GM12878 (cell line): ENCODE measurements at regions not wholly inside any gene's neighbourhood (a gene's known extent, or its start where the extent isn't known, plus 50 kb on each side); places are given as distances from the start of the nearest gene placed in this dataset.

Experiments used
- ATAC-seq: fragments of 200-7000 bp; cut with Tn5 transposase; 3 replicates; pipeline ENCODE4 v1.9.1; 2020; ENCODE audit warnings: mild to moderate bottlenecking, moderate library complexity
- BruUV-seq: library from RNA; stranded (reverse); fragments of 400-500 nt; replicated peaks from 2 replicates; lab custom pipeline; 2021; lab: Mats Ljungman, UMichigan
- CTCF ChIA-PET: fragments of 300-600 bp; sonication (Branson Sonifier 250); formaldehyde crosslinking; extraction: SDS; loops from one replicate; lab custom pipeline; 2021; ENCODE audit warnings: inconsistent platforms; lab: Yijun Ruan, JAX
- POLR2A ChIA-PET: fragments of 350-600 bp; formaldehyde crosslinking; extraction: SDS; loops from one replicate; lab custom pipeline; 2021; ENCODE audit warnings: inconsistent platforms; lab: Charles Lee
- RAD21 ChIA-PET: fragments of 300-600 bp; sonication (Branson Sonifier 250); formaldehyde crosslinking; loops from one replicate; lab custom pipeline; 2023; ENCODE audit warnings: antibody characterized with exemption; ENCODE audit not compliant: unreplicated experiment; lab: Charles Lee
- SMC1A ChIA-PET: fragments of 300-600 bp; sonication (Branson Sonifier 250); formaldehyde crosslinking; loops from one replicate; lab custom pipeline; 2023; ENCODE audit not compliant: unreplicated experiment, uncharacterized antibody; lab: Charles Lee
- DNase-seq: peaks from one replicate; pipeline ENCODE4 v3.0.0-alpha.2; 2011; ENCODE audit warnings: low read depth, low spot score
- FAIRE-seq: peaks from 3 replicates; lab custom pipeline; 2011; peaks lifted over from hg19 to GRCh38; lab: Jason Lieb, UNC
- H2AFZ ChIP-seq: 2 replicates; pipeline ENCODE4 v1.6.0; 2011; ENCODE audit warnings: low read depth, low read length, control low read depth; ENCODE audit not compliant: control insufficient read depth
- H3K27ac ChIP-seq: 2 replicates; pipeline ENCODE4 v1.5.1; 2011; ENCODE audit warnings: control low read depth; ENCODE audit not compliant: control insufficient read depth, insufficient read depth
- H3K27me3 ChIP-seq, 2 experiments: replicated peaks in 1 of 2; 2 replicates each; pipeline versions ENCODE4 v1.6.0 to v1.6.1; 2011; ENCODE audit warnings: low read length in 1 of 2; ENCODE audit not compliant: control insufficient read depth in 2 of 2, insufficient read depth in 2 of 2
- H3K36me3 ChIP-seq, 2 experiments: 2 replicates each; pipeline ENCODE4 v1.5.1; 2011; ENCODE audit warnings: low read length in 1 of 2; ENCODE audit not compliant: control insufficient read depth in 2 of 2, insufficient read depth in 2 of 2
- H3K4me1 ChIP-seq: 2 replicates; pipeline ENCODE4 v1.6.1; 2011; ENCODE audit warnings: mild to moderate bottlenecking, low read length, moderate library complexity, mixed read lengths; ENCODE audit not compliant: control insufficient read depth, insufficient read depth
- H3K4me2 ChIP-seq: 2 replicates; pipeline ENCODE4 v1.6.0; 2011; ENCODE audit warnings: control low read depth; ENCODE audit not compliant: control insufficient read depth, insufficient read depth
- H3K4me3 ChIP-seq: fragments of 200-600 bp; sonication (generic); 2 replicates; pipeline ENCODE4 v1.5.1; 2016
- H3K79me2 ChIP-seq: 2 replicates; pipeline ENCODE4 v1.6.0; 2011; ENCODE audit warnings: low read length; ENCODE audit not compliant: control insufficient read depth, insufficient read depth
- H3K9ac ChIP-seq: 2 replicates; pipeline ENCODE4 v1.8.0; 2011; ENCODE audit warnings: low read length, control low read depth, mixed read lengths; ENCODE audit not compliant: control insufficient read depth, insufficient read depth
- H3K9me3 ChIP-seq: replicated peaks from 3 replicates; pipeline ENCODE4 v1.5.1; 2011; ENCODE audit warnings: mild to moderate bottlenecking, low read length; ENCODE audit not compliant: control insufficient read depth, insufficient read depth
- H4K20me1 ChIP-seq: 2 replicates; pipeline ENCODE4 v1.6.0; 2011; ENCODE audit not compliant: control insufficient read depth, insufficient read depth
- BMI1 ChIP-seq: fragments of 450-650 bp; IDR thresholded peaks from 2 replicates; pipeline ENCODE4 v1.6.1; 2016; ENCODE audit warnings: mild to moderate bottlenecking, moderate library complexity, borderline replicate concordance
- CBFB ChIP-seq: IDR thresholded peaks from 2 replicates; pipeline ENCODE4 v1.6.1; 2016; ENCODE audit warnings: antibody characterized with exemption, low read depth
- DPF2 ChIP-seq: fragments of 450-650 bp; IDR thresholded peaks from 2 replicates; pipeline ENCODE4 v1.6.1; 2017; ENCODE audit warnings: mild to moderate bottlenecking
- HCFC1 ChIP-seq: fragments of 150-350 bp; IDR thresholded peaks from 2 replicates; pipeline ENCODE4 v1.6.1; 2014; ENCODE audit warnings: low read length
- IKZF1 ChIP-seq: fragments of 450-650 bp; conservative IDR thresholded peaks from 2 replicates; pipeline ENCODE4 v1.6.1; 2017; ENCODE audit warnings: antibody characterized with exemption, mild to moderate bottlenecking
- LARP7 ChIP-seq: fragments of 450-650 bp; IDR thresholded peaks from 2 replicates; pipeline ENCODE4 v1.6.1; 2017; ENCODE audit warnings: mild to moderate bottlenecking
- MYC ChIP-seq: IDR thresholded peaks from 2 replicates; pipeline ENCODE4 v1.6.1; 2011; ENCODE audit warnings: mild to moderate bottlenecking, low read length, moderate library complexity, inconsistent platforms; ENCODE audit not compliant: insufficient read depth, insufficient replicate concordance, insufficient read length, severe bottlenecking
- POU2F2 ChIP-seq: IDR thresholded peaks from 3 replicates; pipeline ENCODE4 v1.6.1; 2011; ENCODE audit warnings: low read depth, mild to moderate bottlenecking, low read length, borderline replicate concordance
- RB1 ChIP-seq: fragments of 450-650 bp; formaldehyde crosslinking; IDR thresholded peaks from 2 replicates; pipeline ENCODE4 v1.6.1; 2017; ENCODE audit warnings: mild to moderate bottlenecking, borderline replicate concordance
- RFX5 ChIP-seq: IDR thresholded peaks from 2 replicates; pipeline ENCODE4 v1.6.1; 2011; ENCODE audit warnings: low read depth, low read length, improper control_type of control experiment
- RUNX3 ChIP-seq: IDR thresholded peaks from 2 replicates; pipeline ENCODE4 v1.6.1; 2012; ENCODE audit warnings: low read length, inconsistent platforms
- SMAD5 ChIP-seq: IDR thresholded peaks from 2 replicates; pipeline ENCODE4 v1.6.1; 2016; ENCODE audit warnings: antibody characterized with exemption, low read depth
- YBX1 ChIP-seq: fragments of 450-650 bp; IDR thresholded peaks from 2 replicates; pipeline ENCODE4 v1.6.1; 2016; ENCODE audit warnings: antibody characterized with exemption
- WGBS: methylation state at CpG from one replicate; pipeline ENCODE4 v1.1.6; 2016; ENCODE audit warnings: low lambda C conversion rate; ENCODE audit not compliant: insufficient replicate concordance, insufficient coverage; ENCODE audit errors: missing lambda C conversion rate; 5-methylcytosine and 5-hydroxymethylcytosine counted together
- in situ Hi-C: fragments of 300-500 bp; cut with MboI; formaldehyde crosslinking; loops from 9 replicates; pipeline ENCODE4 v1.14.3; 2018; ENCODE audit warnings: mixed read lengths
- intact Hi-C: fragments of 100-400 bp; cut with micrococcal nuclease; formaldehyde crosslinking; loops from one replicate; pipeline ENCODE4 v1.14.2; 2022; ENCODE audit not compliant: unreplicated experiment
- TF ChIP-seq, protein P1 (sequence below): fragments of 450-650 bp; IDR thresholded peaks from 2 replicates; pipeline ENCODE4 v1.6.1; 2017; ENCODE audit warnings: mild to moderate bottlenecking, low read depth, inconsistent platforms; ENCODE audit not compliant: poor library complexity, severe bottlenecking

DNA sequence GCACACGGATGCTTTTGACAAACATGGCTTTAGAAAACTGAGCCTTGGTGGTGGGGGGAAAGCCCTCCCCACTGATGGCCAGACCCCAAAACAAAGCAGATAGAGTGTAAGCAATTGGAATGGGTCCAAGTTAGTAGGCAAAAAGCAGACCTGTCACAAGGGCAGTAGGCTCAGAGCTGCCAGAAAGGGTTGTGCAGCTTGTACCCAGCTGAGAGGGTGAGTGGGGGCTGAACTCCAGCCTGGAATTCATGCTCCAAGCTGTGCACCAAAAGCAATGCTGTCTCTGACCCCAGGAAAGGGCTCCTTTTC is 101.1 kb upstream of the TEX13D start:
- 59% methylated on average over 1 of the region's 1 CpG for WGBS
- DNase-seq = no peak
- Histone ChIP-seq H3K4me3 (no peak overlapping the region), H3K4me1 (peaks cover 4% of the 10 kb centered on the region; the same call in 1 of the 2 replicates), H3K9ac (no peak overlapping the region), H3K27me3 (no peaks in the 10 kb centered on the region), H3K9me3 (no peaks in the 10 kb centered on the region), H3K36me3 (no peaks in the 10 kb centered on the region), H4K20me1 (no peaks in the 10 kb centered on the region; the same call in 1 of the 2 replicates), H2AFZ (no peak overlapping the region), H3K27ac (no peak overlapping the region), H3K79me2 (no peaks in the 10 kb centered on the region), H3K4me2 (no peak overlapping the region)
- RAD21 ChIA-PET = no interaction called here
- CTCF ChIA-PET = no interaction called here
- FAIRE-seq = no peak
- no peak for ATAC-seq
- SMC1A ChIA-PET = interaction anchor here (1.2 kb wide), 1 partner anchor 10 kb away, joined by 3 read pairs; no protein-coding TSS in a partner anchor
- TF ChIP-seq YBX1 = no peak
- TF ChIP-seq SMAD5 = no peak
- TF ChIP-seq, protein P1, sequence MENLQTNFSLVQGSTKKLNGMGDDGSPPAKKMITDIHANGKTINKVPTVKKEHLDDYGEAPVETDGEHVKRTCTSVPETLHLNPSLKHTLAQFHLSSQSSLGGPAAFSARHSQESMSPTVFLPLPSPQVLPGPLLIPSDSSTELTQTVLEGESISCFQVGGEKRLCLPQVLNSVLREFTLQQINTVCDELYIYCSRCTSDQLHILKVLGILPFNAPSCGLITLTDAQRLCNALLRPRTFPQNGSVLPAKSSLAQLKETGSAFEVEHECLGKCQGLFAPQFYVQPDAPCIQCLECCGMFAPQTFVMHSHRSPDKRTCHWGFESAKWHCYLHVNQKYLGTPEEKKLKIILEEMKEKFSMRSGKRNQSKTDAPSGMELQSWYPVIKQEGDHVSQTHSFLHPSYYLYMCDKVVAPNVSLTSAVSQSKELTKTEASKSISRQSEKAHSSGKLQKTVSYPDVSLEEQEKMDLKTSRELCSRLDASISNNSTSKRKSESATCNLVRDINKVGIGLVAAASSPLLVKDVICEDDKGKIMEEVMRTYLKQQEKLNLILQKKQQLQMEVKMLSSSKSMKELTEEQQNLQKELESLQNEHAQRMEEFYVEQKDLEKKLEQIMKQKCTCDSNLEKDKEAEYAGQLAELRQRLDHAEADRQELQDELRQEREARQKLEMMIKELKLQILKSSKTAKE = no peak
- no peak for TF ChIP-seq LARP7
- TF ChIP-seq MYC = no peak
- no peak for TF ChIP-seq DPF2
- no peak for TF ChIP-seq BMI1
- no peak for TF ChIP-seq IKZF1
- no peak for TF ChIP-seq CBFB
- no peak for TF ChIP-seq HCFC1
- no peak for TF ChIP-seq RB1
- no peak for TF ChIP-seq RUNX3
- TF ChIP-seq RFX5 = no peak
- TF ChIP-seq POU2F2 = no peak
- no TSS peak for BruUV-seq
- POLR2A ChIA-PET = no interaction called here
- in situ Hi-C loops = no loop called here
- intact Hi-C loops = no loop called here
